ENCODE measurements at regions not wholly inside any gene's neighbourhood (a gene's known extent, or its start where the extent isn't known, plus 50 kb on each side); places are given as distances from the start of the nearest gene placed in this dataset.

GRCh38 chr10:44850356-44850934 lies 60.7 kb upstream of the TMEM72 start:
- TF ChIP-seq ATF2 (CRISPR knock-in tag; IDR thresholded peaks at IDR 0.05; ENCODE audit: borderline replicate concordance, low read depth) (no peak), MYBL2 (CRISPR knock-in tag; IDR thresholded peaks at IDR 0.05) (no peak), CREB1 (CRISPR knock-in tag; IDR thresholded peaks at IDR 0.05) (no peak), SMAD3 (CRISPR knock-in tag; IDR thresholded peaks at IDR 0.05; ENCODE audit: borderline replicate concordance) (no peak), NR2C2 (CRISPR knock-in tag; IDR thresholded peaks at IDR 0.05) (no peak), FOXJ3 (CRISPR knock-in tag; IDR thresholded peaks at IDR 0.05; ENCODE audit: borderline replicate concordance) (no peak), ARID4B (CRISPR knock-in tag; IDR thresholded peaks at IDR 0.05; ENCODE audit: borderline replicate concordance) (no peak)
- TF ChIP-seq, protein P1, sequence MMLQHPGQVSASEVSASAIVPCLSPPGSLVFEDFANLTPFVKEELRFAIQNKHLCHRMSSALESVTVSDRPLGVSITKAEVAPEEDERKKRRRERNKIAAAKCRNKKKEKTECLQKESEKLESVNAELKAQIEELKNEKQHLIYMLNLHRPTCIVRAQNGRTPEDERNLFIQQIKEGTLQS (CRISPR knock-in tag; conservative IDR thresholded peaks at IDR 0.05), result no peak
- TF ChIP-seq, protein P2, sequence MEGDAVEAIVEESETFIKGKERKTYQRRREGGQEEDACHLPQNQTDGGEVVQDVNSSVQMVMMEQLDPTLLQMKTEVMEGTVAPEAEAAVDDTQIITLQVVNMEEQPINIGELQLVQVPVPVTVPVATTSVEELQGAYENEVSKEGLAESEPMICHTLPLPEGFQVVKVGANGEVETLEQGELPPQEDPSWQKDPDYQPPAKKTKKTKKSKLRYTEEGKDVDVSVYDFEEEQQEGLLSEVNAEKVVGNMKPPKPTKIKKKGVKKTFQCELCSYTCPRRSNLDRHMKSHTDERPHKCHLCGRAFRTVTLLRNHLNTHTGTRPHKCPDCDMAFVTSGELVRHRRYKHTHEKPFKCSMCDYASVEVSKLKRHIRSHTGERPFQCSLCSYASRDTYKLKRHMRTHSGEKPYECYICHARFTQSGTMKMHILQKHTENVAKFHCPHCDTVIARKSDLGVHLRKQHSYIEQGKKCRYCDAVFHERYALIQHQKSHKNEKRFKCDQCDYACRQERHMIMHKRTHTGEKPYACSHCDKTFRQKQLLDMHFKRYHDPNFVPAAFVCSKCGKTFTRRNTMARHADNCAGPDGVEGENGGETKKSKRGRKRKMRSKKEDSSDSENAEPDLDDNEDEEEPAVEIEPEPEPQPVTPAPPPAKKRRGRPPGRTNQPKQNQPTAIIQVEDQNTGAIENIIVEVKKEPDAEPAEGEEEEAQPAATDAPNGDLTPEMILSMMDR (IDR thresholded peaks at IDR 0.05), result no peak
- TF ChIP-seq, protein P3, sequence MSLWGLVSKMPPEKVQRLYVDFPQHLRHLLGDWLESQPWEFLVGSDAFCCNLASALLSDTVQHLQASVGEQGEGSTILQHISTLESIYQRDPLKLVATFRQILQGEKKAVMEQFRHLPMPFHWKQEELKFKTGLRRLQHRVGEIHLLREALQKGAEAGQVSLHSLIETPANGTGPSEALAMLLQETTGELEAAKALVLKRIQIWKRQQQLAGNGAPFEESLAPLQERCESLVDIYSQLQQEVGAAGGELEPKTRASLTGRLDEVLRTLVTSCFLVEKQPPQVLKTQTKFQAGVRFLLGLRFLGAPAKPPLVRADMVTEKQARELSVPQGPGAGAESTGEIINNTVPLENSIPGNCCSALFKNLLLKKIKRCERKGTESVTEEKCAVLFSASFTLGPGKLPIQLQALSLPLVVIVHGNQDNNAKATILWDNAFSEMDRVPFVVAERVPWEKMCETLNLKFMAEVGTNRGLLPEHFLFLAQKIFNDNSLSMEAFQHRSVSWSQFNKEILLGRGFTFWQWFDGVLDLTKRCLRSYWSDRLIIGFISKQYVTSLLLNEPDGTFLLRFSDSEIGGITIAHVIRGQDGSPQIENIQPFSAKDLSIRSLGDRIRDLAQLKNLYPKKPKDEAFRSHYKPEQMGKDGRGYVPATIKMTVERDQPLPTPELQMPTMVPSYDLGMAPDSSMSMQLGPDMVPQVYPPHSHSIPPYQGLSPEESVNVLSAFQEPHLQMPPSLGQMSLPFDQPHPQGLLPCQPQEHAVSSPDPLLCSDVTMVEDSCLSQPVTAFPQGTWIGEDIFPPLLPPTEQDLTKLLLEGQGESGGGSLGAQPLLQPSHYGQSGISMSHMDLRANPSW (CRISPR knock-in tag; conservative IDR thresholded peaks at IDR 0.05; ENCODE audit: low read depth), result no peak
